IgD-negative memory B cell (primary cell): ENCODE measurements at regions not wholly inside any gene's neighbourhood (a gene's known extent, or its start where the extent isn't known, plus 50 kb on each side); places are given as distances from the start of the nearest gene placed in this dataset.

Experiments
- H3K27ac Mint-ChIP-seq, 3 donors: one replicate each; pipeline ENCODE4 v1.8.0; 2020 to 2022; ENCODE audit warnings: mild to moderate bottlenecking in 3 of 3, mixed read lengths in 3 of 3, moderate library complexity in 1 of 3
- H3K27me3 Mint-ChIP-seq: one replicate; pipeline ENCODE4 v1.8.0; 2021; ENCODE audit warnings: mixed read lengths
- H3K36me3 Mint-ChIP-seq: one replicate; pipeline ENCODE4 v1.8.0; 2020; ENCODE audit warnings: mild to moderate bottlenecking, mixed read lengths
- H3K4me1 Mint-ChIP-seq, 3 donors: one replicate each; pipeline ENCODE4 v1.8.0; 2020 to 2022; ENCODE audit warnings: mixed read lengths in 3 of 3, mild to moderate bottlenecking in 1 of 3
- H3K4me3 Mint-ChIP-seq, 4 donors: one replicate each; pipeline ENCODE4 v1.8.0; 2020 to 2022; ENCODE audit warnings: mild to moderate bottlenecking in 4 of 4, mixed read lengths in 4 of 4, moderate library complexity in 3 of 4
- H3K9me3 Mint-ChIP-seq, 3 donors: one replicate each; pipeline ENCODE4 v1.8.0; 2020 to 2021; ENCODE audit warnings: mixed read lengths in 3 of 3, mild to moderate bottlenecking in 1 of 3

GRCh38 chr2:198321522-198322088, 517.2 kb downstream of the PLCL1 start:
- Mint-ChIP-seq H3K9me3 (no peaks in the 10 kb centered on the region), H3K27me3 (peaks cover 2% of the 10 kb centered on the region), H3K4me3 (no peak overlapping the region), H3K27ac (no peak overlapping the region), H3K4me1 (peaks cover 2 to 3% (median 2%) of the 10 kb centered on the region in 3 donors), H3K36me3 (no peaks in the 10 kb centered on the region)

DNA sequence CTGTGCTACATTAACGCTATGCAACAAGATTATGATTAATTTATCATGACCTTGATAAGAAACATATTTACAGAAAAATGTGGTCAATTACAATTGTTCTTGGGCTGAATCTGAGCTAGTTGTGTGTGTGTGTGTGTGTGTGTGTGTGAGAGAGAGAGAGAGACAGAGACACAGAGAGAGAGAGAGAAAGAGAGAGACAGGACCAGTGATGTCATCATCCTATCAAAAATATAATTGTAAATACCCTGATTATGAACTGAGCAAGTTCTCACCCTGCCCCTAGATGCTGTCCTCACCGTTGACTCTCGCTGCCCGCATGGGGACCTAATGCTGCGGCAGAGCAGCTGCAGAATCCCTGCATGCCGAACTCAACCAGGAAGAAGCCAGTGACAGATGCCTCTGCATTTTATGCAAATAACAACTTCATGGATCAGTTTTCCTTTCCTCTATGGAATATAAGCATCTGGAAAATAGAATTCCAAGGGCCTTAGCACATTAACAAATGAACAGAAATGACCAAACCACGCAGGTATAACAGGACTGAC, 512.5 kb downstream of the PLCL1 start:
- Mint-ChIP-seq H3K27ac (no peak overlapping the region), H3K27me3 (peaks cover 2% of the 10 kb centered on the region), H3K4me3 (no peak overlapping the region), H3K4me1 (no peaks in the 10 kb centered on the region), H3K36me3 (no peaks in the 10 kb centered on the region), H3K9me3 (no peaks in the 10 kb centered on the region)

DNA sequence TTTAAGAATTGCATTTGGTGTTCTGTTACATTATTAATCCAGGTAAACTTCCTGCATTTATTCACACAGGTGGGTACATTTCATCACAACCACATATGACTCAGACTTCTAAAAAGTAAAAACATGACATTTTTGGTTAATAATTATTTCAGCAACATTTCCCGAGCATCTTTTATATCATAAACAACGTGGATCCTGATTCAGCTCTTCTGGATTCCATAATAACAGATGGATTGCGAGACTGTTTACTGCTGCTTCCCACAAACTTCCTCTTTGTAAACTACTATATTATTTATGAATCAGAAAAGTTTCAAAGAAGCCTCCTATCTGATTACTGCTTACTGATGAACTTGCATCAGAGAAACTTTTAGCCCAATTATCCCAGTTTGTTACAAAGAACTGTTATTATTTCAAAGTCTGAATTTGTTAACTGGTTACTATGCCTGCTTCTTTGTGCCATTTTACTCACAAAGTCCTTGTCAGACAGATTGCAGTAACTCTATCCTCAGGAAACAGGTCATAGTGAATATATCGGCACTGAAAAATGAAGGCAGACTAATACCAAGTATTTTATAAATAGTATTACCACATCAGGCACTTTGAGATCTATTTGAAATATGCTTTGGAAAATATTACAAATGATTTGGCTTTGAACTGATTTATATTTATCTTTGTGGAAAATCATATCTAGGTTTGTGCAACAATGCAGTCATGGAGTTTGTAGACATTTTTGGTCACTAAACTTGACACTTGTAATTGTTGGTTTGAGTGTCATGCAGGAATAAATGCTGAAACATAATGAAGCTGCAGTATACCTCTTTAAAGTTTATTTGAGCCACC, 511.6 kb downstream of the PLCL1 start:
- Mint-ChIP-seq H3K9me3 (no peaks in the 10 kb centered on the region), H3K36me3 (no peaks in the 10 kb centered on the region), H3K4me1 (no peaks in the 10 kb centered on the region), H3K4me3 (no peak overlapping the region), H3K27me3 (peaks cover 2% of the 10 kb centered on the region), H3K27ac (no peak overlapping the region)

GRCh38 chr2:198314559-198315153, 510.3 kb downstream of the PLCL1 start:
- Mint-ChIP-seq H3K27me3 (peaks cover 2% of the 10 kb centered on the region), H3K4me1 (peaks cover 0 to 2% (median 1%) of the 10 kb centered on the region in 3 donors), H3K27ac (no peak overlapping the region), H3K4me3 (no peak overlapping the region), H3K36me3 (no peaks in the 10 kb centered on the region), H3K9me3 (no peaks in the 10 kb centered on the region)

DNA sequence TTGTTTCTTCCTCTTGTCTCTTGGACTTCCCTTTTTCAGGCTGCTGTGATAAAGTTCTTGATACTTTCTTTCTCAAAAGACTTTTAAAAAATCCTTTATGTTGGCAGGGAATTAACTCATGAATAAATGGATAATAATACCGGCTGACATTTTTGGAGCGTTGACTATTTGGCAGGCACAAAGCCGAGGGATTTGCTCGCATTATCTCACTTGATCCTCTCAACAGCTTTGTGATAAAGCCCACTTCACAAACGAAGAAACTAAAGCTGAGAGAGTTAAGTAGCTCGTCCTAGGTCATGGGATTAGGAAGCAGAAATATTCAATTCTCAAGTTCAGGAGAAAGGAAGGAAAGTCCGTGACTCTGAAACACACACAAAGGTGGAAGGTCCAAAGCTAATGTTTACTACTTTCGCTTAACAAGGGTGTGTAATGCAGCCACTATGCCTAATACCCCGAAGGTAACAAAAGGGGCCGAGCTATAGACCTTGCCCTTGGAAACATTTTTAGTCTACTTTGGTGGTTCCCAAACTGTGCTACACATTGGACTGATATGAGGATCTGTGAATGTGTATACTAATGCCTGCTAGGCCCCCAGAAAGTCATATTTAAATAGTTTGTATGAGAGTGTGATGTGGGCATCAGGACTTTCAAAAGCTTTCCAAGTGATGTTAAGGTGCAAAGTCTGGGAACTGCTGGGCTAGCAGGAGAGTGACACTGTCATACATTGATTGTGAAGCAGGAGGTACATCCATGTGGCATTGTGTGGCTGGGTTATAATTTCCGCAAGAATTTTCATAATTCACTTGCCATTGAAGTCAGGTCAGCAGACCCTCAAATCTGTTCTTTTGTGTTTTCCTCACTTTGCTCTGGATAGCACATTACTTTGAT, 508.4 kb downstream of the PLCL1 start:
- Mint-ChIP-seq H3K4me3 (no peak overlapping the region), H3K9me3 (no peaks in the 10 kb centered on the region), H3K4me1 (peaks cover 0 to 3% (median 1%) of the 10 kb centered on the region in 3 donors), H3K27me3 (peaks cover 2% of the 10 kb centered on the region), H3K27ac (no peak overlapping the region), H3K36me3 (no peaks in the 10 kb centered on the region)

GRCh38 chr2:198311020-198311419, 506.6 kb downstream of the PLCL1 start:
- no peaks in the 10 kb centered on the region for H3K9me3 Mint-ChIP-seq
- no peak overlapping the region for H3K27ac Mint-ChIP-seq
- H3K27me3 Mint-ChIP-seq: peaks cover 2% of the 10 kb centered on the region
- H3K4me3 Mint-ChIP-seq: no peak overlapping the region
- peaks cover 0 to 3% (median 1%) of the 10 kb centered on the region in 3 donors for H3K4me1 Mint-ChIP-seq
- no peaks in the 10 kb centered on the region for H3K36me3 Mint-ChIP-seq

DNA sequence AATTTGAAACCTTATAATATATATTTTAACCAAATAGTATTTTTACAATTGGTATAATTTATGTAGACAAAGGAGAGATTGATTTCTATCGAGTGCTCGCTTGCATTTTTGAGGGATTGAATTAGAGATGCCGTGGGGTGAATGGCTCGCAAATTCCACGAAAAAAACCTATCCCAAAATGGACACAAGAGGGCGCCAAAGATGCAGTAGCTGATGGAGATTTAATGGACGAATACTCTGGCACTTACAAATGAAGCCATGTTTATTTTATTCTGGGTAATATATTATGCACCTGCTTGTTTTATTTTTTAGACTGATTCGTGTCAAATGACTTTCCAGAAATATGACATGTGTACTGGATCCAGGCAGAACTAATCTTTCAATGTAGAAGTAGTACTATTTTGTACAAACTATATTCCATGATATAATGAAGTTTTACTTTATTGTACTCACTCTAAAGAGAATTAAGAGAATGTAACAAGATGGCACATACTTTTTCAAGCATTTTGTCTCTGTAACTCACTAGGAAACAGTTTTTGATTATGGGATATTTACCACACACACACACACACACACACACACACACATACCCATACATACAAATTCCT, 505.4 kb downstream of the PLCL1 start:
- Mint-ChIP-seq H3K27ac (no peak overlapping the region), H3K4me3 (no peak overlapping the region), H3K9me3 (no peaks in the 10 kb centered on the region), H3K4me1 (peaks cover 0 to 3% (median 1%) of the 10 kb centered on the region in 3 donors), H3K36me3 (no peaks in the 10 kb centered on the region), H3K27me3 (peaks cover 2% of the 10 kb centered on the region)

DNA sequence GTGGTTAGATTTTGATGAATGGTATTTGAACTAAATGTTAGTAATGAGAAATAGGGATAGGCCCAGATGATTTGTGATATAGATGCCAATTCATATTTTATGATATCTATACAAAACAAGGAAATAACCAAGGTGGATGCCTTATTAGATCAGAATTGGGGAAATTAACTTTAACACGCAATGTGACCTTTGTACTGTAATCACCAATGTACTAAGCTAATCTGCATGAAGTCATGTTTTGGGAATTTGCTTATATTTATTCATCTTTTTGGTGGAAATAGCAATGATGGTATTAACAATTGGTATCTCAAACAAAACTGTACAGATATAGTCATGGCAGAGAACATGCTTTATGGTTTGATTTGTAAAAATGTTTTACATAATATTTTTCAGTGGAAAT, 504.7 kb downstream of the PLCL1 start:
- Mint-ChIP-seq H3K4me3 (no peak overlapping the region), H3K36me3 (no peaks in the 10 kb centered on the region), H3K27me3 (peaks cover 2% of the 10 kb centered on the region), H3K4me1 (peaks cover 0 to 3% (median 1%) of the 10 kb centered on the region in 3 donors), H3K27ac (no peak overlapping the region), H3K9me3 (no peaks in the 10 kb centered on the region)

- no peak overlapping the region for H3K4me3 Mint-ChIP-seq
- no peaks in the 10 kb centered on the region for H3K36me3 Mint-ChIP-seq
- no peaks in the 10 kb centered on the region for H3K27me3 Mint-ChIP-seq
Observed at GRCh38 chr2:198308368-198308767, 504.0 kb downstream of the PLCL1 start.

GRCh38 chr2:198307093-198307492, 502.7 kb downstream of the PLCL1 start:
- Mint-ChIP-seq H3K4me3 (no peak overlapping the region), H3K36me3 (no peaks in the 10 kb centered on the region), H3K4me1 (peaks cover 0 to 3% (median 1%) of the 10 kb centered on the region in 3 donors), H3K27ac (no peak overlapping the region), H3K27me3 (no peaks in the 10 kb centered on the region), H3K9me3 (no peaks in the 10 kb centered on the region)

More at GRCh38 chr2:198308368-198308767, 504.0 kb downstream of the PLCL1 start:
- Mint-ChIP-seq H3K4me1 (peaks cover 0 to 3% (median 1%) of the 10 kb centered on the region in 3 donors), H3K9me3 (no peaks in the 10 kb centered on the region), H3K27ac (no peak overlapping the region)

- no peaks in the 10 kb centered on the region for H3K36me3 Mint-ChIP-seq
- H3K27me3 Mint-ChIP-seq: no peaks in the 10 kb centered on the region
- no peaks in the 10 kb centered on the region for H3K9me3 Mint-ChIP-seq
- peaks cover 0 to 3% (median 1%) of the 10 kb centered on the region in 3 donors for H3K4me1 Mint-ChIP-seq
- no peak overlapping the region for H3K4me3 Mint-ChIP-seq
- H3K27ac Mint-ChIP-seq: no peak overlapping the region
Observed at GRCh38 chr2:198304859-198305258, 500.5 kb downstream of the PLCL1 start.

GRCh38 chr2:198297350-198297749, 493.0 kb downstream of the PLCL1 start:
- Mint-ChIP-seq H3K4me3 (no peak overlapping the region), H3K36me3 (no peaks in the 10 kb centered on the region), H3K9me3 (no peaks in the 10 kb centered on the region), H3K4me1 (peaks cover 0 to 6% (median 2%) of the 10 kb centered on the region in 3 donors), H3K27me3 (peaks cover 5% of the 10 kb centered on the region), H3K27ac (no peak overlapping the region)

GRCh38 chr2:198296665-198297308, 492.4 kb downstream of the PLCL1 start:
- Mint-ChIP-seq H3K4me1 (peaks cover 0 to 6% (median 2%) of the 10 kb centered on the region in 3 donors), H3K27ac (no peak overlapping the region), H3K4me3 (no peak overlapping the region), H3K27me3 (peaks cover 6% of the 10 kb centered on the region), H3K9me3 (no peaks in the 10 kb centered on the region), H3K36me3 (no peaks in the 10 kb centered on the region)

DNA sequence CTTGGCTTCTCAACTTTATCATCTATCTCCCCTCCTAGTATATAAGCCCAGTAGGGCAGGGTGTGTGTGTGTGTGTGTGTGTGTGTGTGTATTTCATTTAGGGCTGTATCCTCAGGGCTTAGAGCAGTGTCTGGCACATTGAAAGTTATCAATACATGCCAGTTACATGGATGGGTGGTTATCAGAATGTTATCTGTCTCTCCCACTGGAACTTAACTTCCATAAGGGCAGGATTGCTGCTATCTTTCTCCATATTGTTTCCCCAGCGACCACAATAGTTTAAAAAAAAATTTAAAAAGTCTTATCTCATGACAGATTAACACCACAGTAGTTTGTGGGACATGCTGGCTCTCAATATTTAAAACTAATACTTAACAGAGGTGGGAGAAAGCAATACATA, 488.9 kb downstream of the PLCL1 start:
- H3K9me3 Mint-ChIP-seq: no peaks in the 10 kb centered on the region
- H3K4me3 Mint-ChIP-seq: no peak overlapping the region
- peaks cover 0 to 6% (median 2%) of the 10 kb centered on the region in 3 donors for H3K4me1 Mint-ChIP-seq
- H3K27ac Mint-ChIP-seq: no peak overlapping the region
- peaks cover 8% of the 10 kb centered on the region for H3K27me3 Mint-ChIP-seq
- no peaks in the 10 kb centered on the region for H3K36me3 Mint-ChIP-seq
